GM18511 (cell line): ENCODE measurements at regions not wholly inside any gene's neighbourhood (a gene's known extent, or its start where the extent isn't known, plus 50 kb on each side); places are given as distances from the start of the nearest gene placed in this dataset.

ENCODE experiments used
- ATAC-seq: cut with Tn5 transposase; IDR thresholded peaks from one replicate; pipeline ENCODE4 v1.9.1; 2021; ENCODE audit warnings: mild to moderate bottlenecking, moderate library complexity; ENCODE audit not compliant: unreplicated experiment

- no peak for ATAC-seq
Measured at GRCh38 chr6:113570641-113571040, 286.5 kb upstream of the MARCKS start.

DNA sequence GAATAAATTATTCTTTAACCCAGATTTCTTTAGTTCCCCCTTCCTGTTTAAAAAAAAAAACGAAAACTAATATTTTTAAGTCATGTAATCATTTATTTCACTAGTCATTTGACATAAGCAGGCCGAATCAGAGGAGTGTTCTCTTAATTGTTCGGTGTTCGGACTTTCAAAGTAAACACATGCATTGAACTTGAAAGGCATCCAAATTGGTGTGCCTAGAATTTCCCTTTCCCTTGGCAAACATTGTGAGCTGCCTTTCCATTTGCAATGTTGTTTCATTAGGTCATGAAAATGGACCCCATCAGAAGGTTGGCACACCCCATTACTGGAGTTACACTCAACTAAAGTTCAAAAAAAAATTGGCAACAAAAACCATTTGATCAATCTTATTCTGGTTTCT, 283.0 kb upstream of the MARCKS start:
- ATAC-seq, result no peak

DNA sequence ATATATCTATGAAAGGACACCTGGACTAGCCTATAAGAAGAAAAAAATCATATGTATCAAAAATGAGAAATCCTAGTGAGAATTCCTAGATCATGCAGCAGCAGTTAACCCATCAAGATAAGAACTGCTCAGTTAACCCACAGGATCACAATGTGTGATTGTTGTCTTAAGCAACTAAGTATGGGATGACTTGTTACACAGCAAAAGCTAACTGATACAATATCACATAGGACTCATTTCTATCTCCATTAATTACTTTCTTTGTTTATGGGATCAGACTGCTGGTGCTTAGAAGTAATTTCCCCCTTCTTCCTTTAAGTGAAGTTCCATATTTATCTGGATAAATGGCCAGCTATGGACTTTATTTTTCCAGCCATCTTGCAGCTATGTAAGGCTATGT, 280.8 kb upstream of the MARCKS start:
- ATAC-seq, result no peak

DNA sequence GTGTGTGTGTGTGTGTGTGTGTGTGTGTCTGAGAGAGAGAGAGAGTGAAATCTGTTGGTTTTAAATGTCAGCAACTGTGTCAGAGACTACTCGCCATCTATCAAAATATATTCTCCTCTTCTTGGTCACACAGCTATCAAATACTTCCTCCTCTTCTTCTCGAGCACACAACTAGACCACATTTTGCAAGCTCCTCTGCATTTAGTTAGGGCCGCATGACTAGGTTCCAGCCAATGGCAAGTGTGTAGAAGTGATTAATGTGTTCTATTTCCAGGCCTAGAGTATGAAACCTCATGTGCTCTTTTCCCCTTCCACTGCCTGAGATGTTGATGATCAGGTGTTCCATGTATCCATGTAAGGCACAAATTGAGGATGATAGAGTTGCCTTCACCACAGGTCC, 278.5 kb upstream of the MARCKS start:
- ATAC-seq, result no peak

GRCh38 chr6:113584767-113585166, 272.4 kb upstream of the MARCKS start:
- ATAC-seq, result no peak

DNA sequence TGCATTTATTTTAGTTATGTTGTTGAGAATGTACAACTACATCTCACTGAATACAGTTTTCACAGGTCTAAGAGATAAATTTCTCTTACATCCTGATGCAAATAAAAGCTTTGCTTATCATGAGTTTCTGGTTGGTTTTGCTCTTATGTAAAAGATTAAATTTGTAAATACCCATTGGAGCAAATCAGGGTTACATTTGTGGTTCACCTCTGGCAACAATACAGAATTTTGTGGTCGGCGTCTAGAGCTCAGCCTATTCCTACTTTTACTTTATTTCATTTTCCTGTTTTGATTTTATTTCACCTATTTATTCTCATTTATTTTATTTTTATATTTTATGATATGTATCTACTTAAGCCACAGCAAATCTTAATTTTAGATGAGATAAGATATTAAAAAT, 271.9 kb upstream of the MARCKS start:
- ATAC-seq, result no peak

- no peak for ATAC-seq
Measured at GRCh38 chr6:113586413-113587077, 270.6 kb upstream of the MARCKS start.

- no peak for ATAC-seq
Measured at GRCh38 chr6:113587078-113587699, 270.0 kb upstream of the MARCKS start.

DNA sequence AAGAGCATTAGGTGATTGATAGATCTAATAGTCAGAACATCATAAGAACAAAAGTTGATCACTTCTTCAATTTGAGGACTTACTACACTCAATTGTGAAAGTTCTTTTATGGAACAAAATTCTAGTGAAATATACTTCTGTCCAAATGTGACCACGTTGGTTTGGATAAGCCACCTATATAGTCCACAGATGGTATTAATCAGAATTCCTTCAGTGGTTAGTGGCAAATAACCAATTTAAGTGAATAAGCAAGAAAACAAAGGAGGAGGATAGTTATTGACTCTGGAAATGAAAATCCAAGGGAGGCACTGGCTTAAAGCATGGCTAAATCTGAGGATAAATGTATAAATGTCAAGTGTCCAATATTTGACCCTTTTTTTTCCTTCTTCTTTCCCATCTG, 268.5 kb upstream of the MARCKS start:
- no peak for ATAC-seq

GRCh38 chr6:113591896-113592827, 265.0 kb upstream of the MARCKS start:
- peak; percentile 71 for ATAC-seq

GRCh38 chr6:113594726-113595125, 262.4 kb upstream of the MARCKS start:
- no peak for ATAC-seq

- no peak for ATAC-seq
Measured at GRCh38 chr6:113595911-113596376, 261.2 kb upstream of the MARCKS start.

DNA sequence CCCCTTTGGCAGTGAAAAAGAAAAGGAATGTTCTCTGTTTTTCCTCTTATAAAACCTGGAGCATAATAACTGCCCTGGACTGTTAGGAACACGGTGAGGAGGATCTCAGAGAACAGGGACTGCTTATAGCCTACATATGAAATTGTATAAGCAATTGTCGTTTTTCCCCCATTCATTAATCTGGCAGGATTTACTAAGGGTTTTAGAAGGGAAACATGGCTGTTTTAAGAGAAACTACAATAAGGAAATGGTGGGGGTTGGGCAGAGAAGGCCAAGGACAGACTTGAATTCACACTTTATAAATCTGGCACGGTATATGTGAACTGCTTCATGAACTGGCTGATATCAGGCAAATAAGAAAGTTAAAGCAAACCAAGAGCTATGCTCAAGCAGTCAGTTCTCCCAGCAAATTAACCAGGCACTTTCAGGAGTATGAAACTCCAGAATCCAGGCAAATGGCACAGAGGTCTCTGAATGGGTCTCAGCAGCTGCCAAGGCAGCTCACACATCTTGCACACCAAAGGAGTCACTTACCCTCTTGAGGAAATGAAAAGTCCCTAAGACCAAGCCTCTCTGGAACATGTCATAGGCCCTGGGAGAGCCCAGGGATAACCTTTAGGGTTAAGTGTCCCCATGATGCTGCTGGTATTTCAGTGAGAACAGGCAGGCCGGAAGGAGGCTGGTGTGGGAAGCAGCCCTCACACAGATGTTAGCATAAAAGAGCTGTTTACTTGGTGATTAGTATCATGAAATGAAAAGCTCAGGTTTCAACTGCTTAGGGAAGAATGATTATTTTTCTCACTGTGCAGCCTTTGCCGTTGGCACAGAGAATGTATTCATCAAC, 260.5 kb upstream of the MARCKS start:
- peak; percentile 6 for ATAC-seq

DNA sequence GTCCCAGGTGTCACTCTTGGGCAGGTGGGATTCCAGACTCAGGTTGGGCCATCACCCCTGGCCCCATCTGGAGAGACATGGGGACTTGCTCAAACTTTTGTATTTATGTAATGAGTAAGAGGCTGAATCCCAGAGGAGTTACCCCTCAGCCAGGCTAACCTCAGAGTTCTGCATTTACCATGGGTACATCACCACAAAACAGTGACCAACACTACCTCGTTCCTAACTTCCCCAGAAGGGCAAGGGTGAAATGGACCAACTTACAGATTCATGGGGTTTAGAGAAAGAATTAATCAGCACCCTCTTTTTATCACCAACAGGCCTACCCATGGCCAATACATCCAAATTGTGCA, 259.9 kb upstream of the MARCKS start:
- peak; percentile 56 for ATAC-seq

DNA sequence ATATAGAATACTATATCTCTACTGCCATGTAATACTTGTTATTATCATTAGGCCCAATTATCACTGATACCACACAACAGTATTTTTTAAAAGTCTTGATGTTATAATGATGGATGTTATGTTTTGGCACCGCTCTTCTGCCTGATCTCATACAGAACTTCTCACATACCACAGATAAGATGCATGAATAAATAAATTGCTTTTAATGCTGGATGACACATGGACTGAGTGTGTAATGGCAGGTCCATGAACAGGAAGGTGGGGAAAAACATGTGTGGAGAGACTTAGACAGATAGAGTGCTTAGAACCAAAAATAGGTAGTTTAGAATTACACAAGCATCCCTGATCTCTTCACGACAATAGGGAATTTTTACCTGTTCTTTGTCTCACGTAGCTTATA, 258.4 kb upstream of the MARCKS start:
- ATAC-seq, result no peak

DNA sequence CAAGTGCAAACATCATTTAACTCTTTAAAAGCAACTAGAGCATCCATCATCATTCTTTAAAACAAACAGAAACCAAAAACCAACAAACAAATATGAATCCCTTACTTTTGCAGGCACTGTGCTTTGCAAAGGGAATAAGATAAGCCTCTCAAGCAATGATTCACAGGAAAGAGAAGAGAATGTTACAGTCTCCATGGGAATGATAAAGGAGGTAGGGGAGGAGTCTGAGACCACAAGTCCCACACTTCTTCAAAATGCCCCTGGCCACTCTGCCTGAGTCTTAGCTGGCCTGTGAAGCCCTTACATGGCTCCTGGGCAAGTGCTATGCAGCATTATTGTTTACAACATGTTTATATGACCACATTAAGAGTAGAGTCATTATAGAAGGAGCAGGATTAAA, 257.7 kb upstream of the MARCKS start:
- no peak for ATAC-seq

DNA sequence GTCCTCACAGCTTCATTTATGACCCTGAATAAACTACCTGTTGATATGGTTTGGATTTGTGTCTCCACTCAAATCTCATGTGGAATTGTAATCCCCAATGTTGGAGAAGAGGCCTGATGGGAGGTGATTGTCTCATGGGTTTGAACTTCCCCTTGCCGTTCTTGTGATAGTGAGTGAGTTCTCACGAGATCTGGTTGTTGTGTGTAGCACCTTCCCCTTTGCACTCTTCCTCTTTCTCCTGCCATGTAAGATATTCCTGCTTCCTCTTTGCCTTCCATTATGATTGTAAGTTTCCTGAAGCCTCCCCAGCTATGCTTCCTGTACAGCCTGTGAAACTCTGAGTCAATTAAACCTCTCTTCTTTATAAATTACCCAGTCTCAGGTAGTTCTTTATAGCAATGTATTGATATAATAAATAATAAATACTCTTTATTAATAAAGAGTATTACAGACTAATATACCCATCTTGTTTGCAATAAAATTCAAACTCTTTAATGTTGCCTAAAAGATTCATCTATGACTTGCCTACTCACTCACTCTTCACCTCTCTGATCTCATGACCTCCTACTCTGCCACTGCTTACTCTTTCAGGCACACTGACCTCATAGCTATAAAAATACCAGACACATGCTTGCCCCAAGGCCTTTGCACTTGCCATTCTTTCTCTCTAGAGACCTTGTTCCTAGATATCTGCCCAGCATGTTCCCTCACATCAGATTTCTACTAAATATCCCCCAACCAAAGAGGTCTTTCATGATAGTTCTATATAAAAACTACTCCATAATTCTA, 256.4 kb upstream of the MARCKS start:
- ATAC-seq, result no peak

DNA sequence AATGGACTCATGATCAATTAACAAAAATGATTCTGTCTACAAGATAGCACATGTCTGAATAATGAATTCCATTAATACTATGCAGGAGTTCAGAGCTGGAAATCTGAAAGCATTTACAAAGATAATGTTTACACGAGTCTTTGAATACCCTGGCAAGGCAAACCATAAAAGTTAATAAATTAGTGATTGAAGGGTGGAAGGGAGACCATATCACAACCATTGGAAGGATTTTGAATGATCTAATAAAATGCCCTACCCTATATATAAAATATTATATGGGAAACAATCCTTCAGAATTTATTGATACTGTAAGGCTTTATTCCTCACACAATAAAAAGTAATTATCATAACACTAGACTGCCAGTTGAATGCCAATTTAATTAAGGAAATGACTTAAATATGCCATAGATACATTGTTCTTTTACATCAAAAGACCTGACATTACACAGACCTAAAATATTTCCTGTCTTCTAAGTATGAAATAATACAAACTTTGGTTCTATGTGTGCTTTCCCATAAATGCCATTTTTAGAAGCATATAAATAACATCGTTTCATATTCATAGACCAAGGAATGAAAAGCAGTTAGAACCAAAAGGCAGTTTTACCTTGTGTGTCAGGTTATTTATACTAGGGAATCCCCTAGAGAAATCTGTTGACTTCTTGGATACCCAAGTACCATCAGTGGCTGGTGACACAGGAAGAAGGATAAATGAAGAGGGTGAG, 249.2 kb upstream of the MARCKS start:
- ATAC-seq, result no peak

GRCh38 chr6:113610377-113610988, 246.7 kb upstream of the MARCKS start:
- no peak for ATAC-seq
